ENCODE measurements at regions not wholly inside any gene's neighbourhood (a gene's known extent, or its start where the extent isn't known, plus 50 kb on each side); places are given as distances from the start of the nearest gene placed in this dataset.

- FAIRE-seq = no peak
- DNase-seq (ENCODE audit: insufficient read length, low spot score) = no peak
- TF ChIP-seq, protein P1, sequence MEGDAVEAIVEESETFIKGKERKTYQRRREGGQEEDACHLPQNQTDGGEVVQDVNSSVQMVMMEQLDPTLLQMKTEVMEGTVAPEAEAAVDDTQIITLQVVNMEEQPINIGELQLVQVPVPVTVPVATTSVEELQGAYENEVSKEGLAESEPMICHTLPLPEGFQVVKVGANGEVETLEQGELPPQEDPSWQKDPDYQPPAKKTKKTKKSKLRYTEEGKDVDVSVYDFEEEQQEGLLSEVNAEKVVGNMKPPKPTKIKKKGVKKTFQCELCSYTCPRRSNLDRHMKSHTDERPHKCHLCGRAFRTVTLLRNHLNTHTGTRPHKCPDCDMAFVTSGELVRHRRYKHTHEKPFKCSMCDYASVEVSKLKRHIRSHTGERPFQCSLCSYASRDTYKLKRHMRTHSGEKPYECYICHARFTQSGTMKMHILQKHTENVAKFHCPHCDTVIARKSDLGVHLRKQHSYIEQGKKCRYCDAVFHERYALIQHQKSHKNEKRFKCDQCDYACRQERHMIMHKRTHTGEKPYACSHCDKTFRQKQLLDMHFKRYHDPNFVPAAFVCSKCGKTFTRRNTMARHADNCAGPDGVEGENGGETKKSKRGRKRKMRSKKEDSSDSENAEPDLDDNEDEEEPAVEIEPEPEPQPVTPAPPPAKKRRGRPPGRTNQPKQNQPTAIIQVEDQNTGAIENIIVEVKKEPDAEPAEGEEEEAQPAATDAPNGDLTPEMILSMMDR (IDR thresholded peaks at IDR 0.05; ENCODE audit: insufficient read depth, missing control alignments) = no peak
These were observed 375.1 kb downstream of the SPATA31D1 start for GRCh38 chr9:82363682-82364081.

DNA sequence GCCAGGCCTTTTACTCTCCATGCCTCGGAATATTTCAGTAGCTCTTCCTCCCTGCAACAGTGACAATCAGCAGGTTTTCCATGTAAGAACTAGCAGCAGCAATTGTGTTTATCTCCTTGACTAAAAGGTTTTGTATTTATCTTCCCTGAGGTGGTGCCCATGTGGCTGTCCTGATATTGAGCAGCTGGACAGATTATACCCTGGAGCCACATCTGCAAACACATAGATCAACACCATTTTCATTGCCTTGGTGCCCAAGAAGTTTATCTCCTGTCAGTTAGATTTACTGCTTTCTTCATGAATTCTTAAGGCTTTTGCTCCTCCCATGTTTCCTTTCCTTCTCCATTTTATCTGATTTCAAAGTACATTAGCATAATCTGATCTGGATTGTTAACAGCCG is 378.4 kb downstream of the SPATA31D1 start:
- FAIRE-seq (no peak), DNase-seq (ENCODE audit: insufficient read length, low spot score) (no peak)
- TF ChIP-seq, protein P1 (IDR thresholded peaks at IDR 0.05; ENCODE audit: insufficient read depth, missing control alignments) = no peak

DNA sequence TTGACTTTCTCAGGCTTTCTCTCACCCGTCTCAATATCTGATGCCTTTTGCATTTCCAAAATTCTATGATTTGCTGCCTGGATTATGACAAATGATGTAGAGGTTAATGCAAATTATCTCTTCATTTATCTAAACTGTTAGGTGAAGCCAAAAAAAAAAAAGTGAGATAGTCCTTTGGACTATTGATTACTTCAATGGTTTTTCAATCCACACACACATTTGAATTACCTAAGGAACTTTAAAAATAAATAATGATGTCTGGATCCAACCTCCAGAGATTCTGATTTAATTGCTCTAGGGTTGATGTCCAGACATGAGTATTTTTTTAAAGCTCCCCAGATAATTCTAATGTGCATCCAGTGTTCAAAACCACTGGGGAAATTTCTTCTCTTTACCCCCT is 379.4 kb downstream of the SPATA31D1 start:
- DNase-seq (ENCODE audit: insufficient read length, low spot score) (no peak), FAIRE-seq (no peak)
- TF ChIP-seq, protein P1 (IDR thresholded peaks at IDR 0.05; ENCODE audit: insufficient read depth, missing control alignments) = no peak

DNA sequence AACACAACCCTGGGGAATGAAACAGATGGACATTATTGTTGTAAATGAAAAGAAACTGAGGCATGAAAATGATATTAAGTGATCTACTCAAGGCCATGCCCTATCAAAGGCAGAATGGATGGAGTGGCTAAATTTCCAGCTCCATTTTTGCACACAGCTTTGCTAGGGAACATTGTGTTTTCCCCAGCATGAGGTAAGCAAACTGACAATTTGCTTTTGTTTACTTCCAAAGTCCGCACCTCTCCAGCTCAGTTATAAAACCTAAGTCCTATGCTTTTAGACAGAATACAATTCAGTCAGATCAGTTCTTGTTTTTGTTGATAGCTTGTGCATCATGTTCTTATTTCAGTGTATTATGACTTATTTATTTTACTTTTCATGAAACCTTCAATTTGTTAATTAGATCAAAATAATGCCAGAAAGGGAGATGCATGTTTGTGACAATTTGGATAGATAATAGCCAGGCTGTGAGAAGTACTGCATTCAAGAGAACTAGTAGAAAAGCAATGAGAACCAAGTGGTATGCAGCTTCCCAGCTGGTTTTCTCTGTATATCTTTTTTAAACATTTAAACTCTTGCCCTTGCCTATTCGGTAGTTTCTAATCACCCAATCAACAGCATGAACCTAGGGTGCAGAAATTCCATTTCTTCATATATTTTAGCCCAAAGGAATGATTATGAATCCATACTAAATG is 380.8 kb downstream of the SPATA31D1 start:
- TF ChIP-seq, protein P1 (IDR thresholded peaks at IDR 0.05; ENCODE audit: insufficient read depth, missing control alignments) = no peak
- no peak for FAIRE-seq
- no peak for DNase-seq (ENCODE audit: insufficient read length, low spot score)

DNA sequence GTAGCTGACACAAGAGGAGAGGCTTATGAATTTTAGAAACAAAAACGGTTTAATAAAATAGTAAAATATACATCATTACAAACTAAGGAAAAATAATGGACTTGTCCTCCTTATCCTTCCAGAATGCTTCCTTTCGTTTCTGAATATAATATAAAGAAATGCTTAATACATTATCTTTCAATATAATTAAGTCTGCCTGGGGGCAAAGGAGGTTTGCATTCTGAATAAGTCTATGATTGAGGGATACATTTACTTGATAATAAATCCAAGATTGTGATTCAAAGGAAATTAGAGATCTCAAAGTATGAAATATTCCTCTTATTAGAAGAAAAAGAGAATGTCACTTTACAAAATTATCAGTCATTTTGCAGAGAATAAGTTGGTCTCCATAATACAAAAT is 386.5 kb downstream of the SPATA31D1 start:
- TF ChIP-seq, protein P1 (IDR thresholded peaks at IDR 0.05; ENCODE audit: insufficient read depth, missing control alignments) = no peak
- DNase-seq (ENCODE audit: insufficient read length, low spot score) = no peak
- FAIRE-seq = no peak

DNA sequence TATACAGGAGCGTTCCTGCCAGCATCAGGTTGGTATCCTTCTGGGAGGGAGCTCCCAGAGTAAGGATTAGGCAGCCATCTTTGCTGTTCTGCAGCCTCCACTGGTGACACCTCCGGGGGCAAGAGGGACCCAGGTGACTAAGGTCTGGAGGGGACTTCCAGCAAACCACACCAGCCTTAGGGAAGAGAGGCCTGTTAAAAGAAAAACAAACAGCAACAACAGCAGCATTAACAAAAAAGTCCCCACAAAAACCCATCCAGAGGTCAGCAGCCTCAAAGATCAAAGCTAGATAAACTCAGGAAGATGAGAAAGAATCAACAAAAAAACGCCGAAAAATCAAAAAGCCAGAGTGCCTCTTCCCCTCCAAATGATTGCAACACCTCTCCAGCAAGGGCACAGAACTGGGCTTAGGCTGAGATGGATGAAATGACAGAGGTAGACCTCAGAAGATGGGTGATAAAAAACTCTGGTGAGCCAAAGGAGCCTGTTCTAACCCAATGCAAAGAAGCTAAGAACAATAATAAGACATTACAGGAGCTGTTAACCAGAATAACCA is 388.2 kb downstream of the SPATA31D1 start:
- FAIRE-seq (no peak), DNase-seq (ENCODE audit: insufficient read length, low spot score) (no peak)
- TF ChIP-seq, protein P1 (IDR thresholded peaks at IDR 0.05; ENCODE audit: insufficient read depth, missing control alignments) = no peak

- no peak for FAIRE-seq
- TF ChIP-seq, protein P1 (IDR thresholded peaks at IDR 0.05; ENCODE audit: insufficient read depth, missing control alignments) = no peak
- DNase-seq (ENCODE audit: insufficient read length, low spot score) = no peak
These were observed 394.5 kb downstream of the SPATA31D1 start for GRCh38 chr9:82382887-82383616.

Data from D721Med (cell line).